Endothelial cell of umbilical vein (primary cell): ENCODE measurements at regions not wholly inside any gene's neighbourhood (a gene's known extent, or its start where the extent isn't known, plus 50 kb on each side); places are given as distances from the start of the nearest gene placed in this dataset.

Experiments used
- BruUV-seq: library from RNA; stranded (reverse); fragments of 400-500 nt; replicated peaks from 2 replicates; lab custom pipeline; 2021; lab: Mats Ljungman, UMichigan
- CTCF ChIA-PET: fragments of 300-600, 350-600 bp; sonication (Branson Sonifier 250); formaldehyde crosslinking; loops from one replicate; lab custom pipeline; 2021; ENCODE audit warnings: antibody characterized with exemption, inconsistent platforms; lab: Charles Lee
- POLR2A ChIA-PET: fragments of 300-600, 350-600 bp; sonication (Branson Sonifier 250); formaldehyde crosslinking; loops from one replicate; lab custom pipeline; 2021; ENCODE audit warnings: antibody characterized with exemption, inconsistent platforms; lab: Charles Lee
- DNase-seq: peaks from one replicate; pipeline ENCODE4 v3.0.0-alpha.2; 2011; ENCODE audit warnings: low read depth, low spot score
- FAIRE-seq: peaks from 2 replicates; lab custom pipeline; 2011; peaks lifted over from hg19 to GRCh38; lab: Jason Lieb, UNC
- H2AFZ ChIP-seq: 2 replicates; pipeline ENCODE4 v1.6.0; 2012; ENCODE audit warnings: low read depth, low read length, control low read depth, inconsistent platforms
- H3K27ac ChIP-seq: 2 replicates; pipeline ENCODE4 v1.5.1; 2011; ENCODE audit warnings: low read depth, mild to moderate bottlenecking, control low read depth, low read length, moderate library complexity; ENCODE audit not compliant: insufficient read depth
- H3K27me3 ChIP-seq, 2 experiments: 2 replicates each; pipeline versions ENCODE4 v1.6.0 to v1.6.1; 2011; ENCODE audit warnings: low read length in 2 of 2, mixed read lengths in 1 of 2; ENCODE audit not compliant: control insufficient read depth in 2 of 2, insufficient read depth in 2 of 2
- H3K36me3 ChIP-seq, 2 experiments: 2 replicates in 1 of 2; 3 replicates in 1 of 2; pipeline ENCODE4 v1.5.1; 2011; ENCODE audit warnings: low read length in 2 of 2, mild to moderate bottlenecking in 1 of 2, moderate library complexity in 1 of 2; ENCODE audit not compliant: control insufficient read depth in 2 of 2, insufficient read depth in 2 of 2; ENCODE audit errors: extremely low read depth in 1 of 2
- H3K4me1 ChIP-seq: 3 replicates; pipeline ENCODE4 v1.5.1; 2011; ENCODE audit warnings: mild to moderate bottlenecking, low read length; ENCODE audit not compliant: control insufficient read depth, insufficient read depth; ENCODE audit errors: extremely low read depth
- H3K4me2 ChIP-seq: 2 replicates; pipeline ENCODE4 v1.6.1; 2011; ENCODE audit warnings: low read length, control low read depth, mixed read lengths; ENCODE audit not compliant: insufficient read depth
- H3K4me3 ChIP-seq, 3 experiments: fragments of 200-600 bp in 1 of 3; sonication (generic), shearing (Covaris generic) in 1 of 3; replicated peaks in 1 of 3; 2 replicates each; pipeline ENCODE4 v1.5.1; 2011 to 2016; ENCODE audit warnings: control low read depth in 3 of 3, low read length in 3 of 3, mild to moderate bottlenecking in 2 of 3, inconsistent platforms in 1 of 3, low read depth in 1 of 3, moderate library complexity in 1 of 3; ENCODE audit not compliant: insufficient read depth in 1 of 3
- H3K79me2 ChIP-seq: 2 replicates; pipeline ENCODE4 v1.6.0; 2012; ENCODE audit warnings: low read length, inconsistent platforms; ENCODE audit not compliant: control insufficient read depth, insufficient read depth
- H3K9ac ChIP-seq: replicated peaks from 2 replicates; pipeline ENCODE3; 2011; ENCODE audit warnings: low read length, control low read depth; ENCODE audit not compliant: insufficient read depth; ENCODE audit errors: extremely low read depth
- H3K9me1 ChIP-seq: replicated peaks from 3 replicates; pipeline ENCODE4 v1.6.0; 2011; ENCODE audit warnings: mild to moderate bottlenecking, low read length; ENCODE audit not compliant: control insufficient read depth, insufficient read depth; ENCODE audit errors: extremely low read depth
- H3K9me3 ChIP-seq: replicated peaks from 2 replicates; pipeline ENCODE4 v1.5.1; 2012; ENCODE audit warnings: low read length, inconsistent platforms; ENCODE audit not compliant: control insufficient read depth, insufficient read depth
- H4K20me1 ChIP-seq: replicated peaks from 2 replicates; pipeline ENCODE3; 2011; ENCODE audit warnings: mild to moderate bottlenecking, low read length; ENCODE audit not compliant: control insufficient read depth, insufficient read depth; ENCODE audit errors: extremely low read depth
- EZH2 ChIP-seq: IDR thresholded peaks from 2 replicates; pipeline ENCODE4 v1.6.1; 2012; ENCODE audit warnings: borderline replicate concordance, low read depth, mild to moderate bottlenecking, moderate library complexity, low read length, inconsistent platforms; ENCODE audit not compliant: severe bottlenecking
- FOS ChIP-seq: IDR thresholded peaks from 2 replicates; pipeline ENCODE4 v1.6.1; 2011; ENCODE audit warnings: mild to moderate bottlenecking, low read length, moderate library complexity, borderline replicate concordance; ENCODE audit not compliant: insufficient read depth
- GATA2 ChIP-seq: IDR thresholded peaks from 2 replicates; pipeline ENCODE4 v1.7.0; 2011; ENCODE audit warnings: low read depth, mild to moderate bottlenecking, moderate library complexity, mixed read lengths, low read length; ENCODE audit not compliant: insufficient read length, insufficient read depth
- JUN ChIP-seq: IDR thresholded peaks from 2 replicates; pipeline ENCODE4 v1.6.1; 2011; ENCODE audit warnings: borderline replicate concordance, low read depth; ENCODE audit not compliant: insufficient read length, insufficient read depth
- MYC ChIP-seq: IDR thresholded peaks from one replicate; pipeline ENCODE4 v1.6.1; 2011; ENCODE audit warnings: mild to moderate bottlenecking, low read depth, low read length
- POLR2A ChIP-seq: IDR thresholded peaks from 2 replicates; pipeline ENCODE4 v1.6.1; 2012; ENCODE audit warnings: low read depth, mild to moderate bottlenecking, control low read depth, low read length
- POLR2AphosphoS5 ChIP-seq: IDR thresholded peaks from 2 replicates; pipeline ENCODE4 v1.6.1; 2012; ENCODE audit warnings: low read depth, mild to moderate bottlenecking, control low read depth, low read length, moderate library complexity; ENCODE audit not compliant: insufficient read depth
- dilution Hi-C: fragments of 300-500 bp; cut with MboI; formaldehyde crosslinking; loops from one replicate; pipeline ENCODE4 v1.15.0; 2019; ENCODE audit warnings: low sequenced_read_pairs; ENCODE audit not compliant: extremely low pct_ligation_motif_present
- intact Hi-C: fragments of 100-400 bp; cut with micrococcal nuclease; formaldehyde crosslinking; loops from one replicate; pipeline ENCODE4 v1.10.0; 2022
- TF ChIP-seq, protein P1 (sequence below), 2 donors: IDR thresholded peaks; 1 replicate in 1 of 2; 2 replicates in 1 of 2; pipeline ENCODE4 v1.5.1; 2011; ENCODE audit warnings: low read length in 2 of 2, mild to moderate bottlenecking in 2 of 2, moderate library complexity in 2 of 2, control low read depth in 1 of 2, inconsistent platforms in 1 of 2, low read depth in 1 of 2; ENCODE audit not compliant: insufficient read depth in 1 of 2; ENCODE audit errors: extremely low read depth in 1 of 2
- TF ChIP-seq, protein P2 (sequence below): IDR thresholded peaks from 2 replicates; pipeline ENCODE4 v1.6.1; 2011; ENCODE audit not compliant: insufficient read depth, insufficient read length

DNA sequence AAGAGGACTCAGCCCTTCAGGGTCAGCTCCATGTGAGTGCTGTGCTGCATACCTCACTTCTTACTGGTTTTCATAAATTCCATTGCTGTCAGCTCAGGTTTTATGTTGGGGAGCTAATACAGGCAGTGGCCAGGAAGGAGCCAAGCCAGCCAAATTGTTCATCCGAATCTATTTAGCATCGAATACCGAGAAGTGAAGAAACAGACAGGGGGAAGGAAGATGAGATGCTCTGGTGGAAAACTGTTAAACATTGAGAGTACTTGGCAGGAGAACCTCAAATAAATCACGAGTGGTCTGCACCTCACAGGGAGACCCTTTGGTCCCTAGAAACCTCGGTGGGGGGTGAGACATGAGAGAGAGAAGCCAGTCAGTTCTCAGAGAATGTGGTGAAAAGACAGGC, 196.0 kb upstream of the TMEM72 start:
- no peak for DNase-seq
- Histone ChIP-seq H2AFZ (no peak overlapping the region), H3K4me1 (no peaks in the 10 kb centered on the region), H3K27me3 (no peaks in the 10 kb centered on the region), H3K4me2 (no peak overlapping the region), H4K20me1 (no peaks in the 10 kb centered on the region), H3K9me1 (no peaks in the 10 kb centered on the region), H3K9ac (no peak overlapping the region), H3K79me2 (no peaks in the 10 kb centered on the region), H3K27ac (no peak overlapping the region), H3K4me3 (no peak overlapping the region), H3K9me3 (no peaks in the 10 kb centered on the region), H3K36me3 (no peaks in the 10 kb centered on the region)
- BruUV-seq: no TSS peak
- ChIA-PET CTCF (no interaction called here), POLR2A (no interaction called here)
- dilution Hi-C loops (no loop called here), intact Hi-C loops (no loop called here)
- no peak for TF ChIP-seq JUN
- TF ChIP-seq FOS: no peak
- TF ChIP-seq EZH2: no peak
- no peak for TF ChIP-seq GATA2
- TF ChIP-seq MYC: no peak
- no peak for TF ChIP-seq POLR2AphosphoS5
- TF ChIP-seq POLR2A: no peak
- no peak for FAIRE-seq

DNA sequence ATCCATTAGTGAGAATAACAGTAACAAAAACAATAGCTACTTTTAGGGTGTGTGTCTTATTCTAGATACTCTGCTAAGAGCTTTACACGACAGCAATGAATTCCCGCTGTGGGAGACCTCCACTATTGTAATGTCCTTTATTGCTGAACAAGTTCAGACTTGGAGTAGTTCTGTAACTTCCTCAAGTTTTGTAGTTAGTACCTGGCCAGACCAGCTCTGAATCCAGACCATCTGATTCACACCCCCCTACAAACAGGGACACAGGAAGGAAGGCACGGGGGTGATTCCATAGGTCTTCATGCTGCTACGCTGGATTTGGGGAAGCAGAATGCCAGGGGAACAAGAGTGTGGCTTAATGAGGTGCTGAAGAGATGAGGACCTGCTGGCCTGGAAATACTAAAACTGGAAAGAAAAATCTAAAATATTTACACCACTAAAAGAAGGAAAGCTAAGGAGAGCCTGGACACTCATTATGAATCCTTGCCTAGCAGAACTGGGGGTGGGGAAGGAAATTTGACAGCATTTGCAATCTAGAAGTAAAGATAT, 194.6 kb upstream of the TMEM72 start:
- Histone ChIP-seq H3K27me3 (no peaks in the 10 kb centered on the region), H3K9me1 (no peaks in the 10 kb centered on the region), H3K9me3 (no peaks in the 10 kb centered on the region), H4K20me1 (no peaks in the 10 kb centered on the region), H3K4me3 (no peak overlapping the region), H3K9ac (no peak overlapping the region), H3K36me3 (no peaks in the 10 kb centered on the region), H3K27ac (no peak overlapping the region), H3K4me1 (no peaks in the 10 kb centered on the region), H2AFZ (no peak overlapping the region), H3K79me2 (no peaks in the 10 kb centered on the region), H3K4me2 (no peak overlapping the region)
- TF ChIP-seq, protein P1, sequence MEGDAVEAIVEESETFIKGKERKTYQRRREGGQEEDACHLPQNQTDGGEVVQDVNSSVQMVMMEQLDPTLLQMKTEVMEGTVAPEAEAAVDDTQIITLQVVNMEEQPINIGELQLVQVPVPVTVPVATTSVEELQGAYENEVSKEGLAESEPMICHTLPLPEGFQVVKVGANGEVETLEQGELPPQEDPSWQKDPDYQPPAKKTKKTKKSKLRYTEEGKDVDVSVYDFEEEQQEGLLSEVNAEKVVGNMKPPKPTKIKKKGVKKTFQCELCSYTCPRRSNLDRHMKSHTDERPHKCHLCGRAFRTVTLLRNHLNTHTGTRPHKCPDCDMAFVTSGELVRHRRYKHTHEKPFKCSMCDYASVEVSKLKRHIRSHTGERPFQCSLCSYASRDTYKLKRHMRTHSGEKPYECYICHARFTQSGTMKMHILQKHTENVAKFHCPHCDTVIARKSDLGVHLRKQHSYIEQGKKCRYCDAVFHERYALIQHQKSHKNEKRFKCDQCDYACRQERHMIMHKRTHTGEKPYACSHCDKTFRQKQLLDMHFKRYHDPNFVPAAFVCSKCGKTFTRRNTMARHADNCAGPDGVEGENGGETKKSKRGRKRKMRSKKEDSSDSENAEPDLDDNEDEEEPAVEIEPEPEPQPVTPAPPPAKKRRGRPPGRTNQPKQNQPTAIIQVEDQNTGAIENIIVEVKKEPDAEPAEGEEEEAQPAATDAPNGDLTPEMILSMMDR (IDR thresholded peaks at IDR 0.05; ENCODE audit: extremely low read depth in 1 of 2, insufficient read depth in 1 of 2, low read depth in 1 of 2, low read length in 2 of 2): no peak
- TF ChIP-seq POLR2A (no peak), JUN (no peak), GATA2 (no peak), EZH2 (no peak), FOS (no peak), MYC (no peak), POLR2AphosphoS5 (no peak)
- TF ChIP-seq, protein P2, sequence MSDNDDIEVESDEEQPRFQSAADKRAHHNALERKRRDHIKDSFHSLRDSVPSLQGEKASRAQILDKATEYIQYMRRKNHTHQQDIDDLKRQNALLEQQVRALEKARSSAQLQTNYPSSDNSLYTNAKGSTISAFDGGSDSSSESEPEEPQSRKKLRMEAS: no peak
- intact Hi-C loops (no loop called here), dilution Hi-C loops (no loop called here)
- FAIRE-seq: no peak
- CTCF ChIA-PET: no interaction called here
- no peak for DNase-seq
- no TSS peak for BruUV-seq
- POLR2A ChIA-PET: no interaction called here
